GM23338 (cell line): ENCODE measurements at regions not wholly inside any gene's neighbourhood (a gene's known extent, or its start where the extent isn't known, plus 50 kb on each side); places are given as distances from the start of the nearest gene placed in this dataset.
A peak's percentile ranks its signal among the peaks of the same experiment; 100 is the strongest.

ENCODE experiments used
- ATAC-seq: fragments of 200-7000 bp; cut with Tn5 transposase; 3 replicates; pipeline ENCODE4 v1.9.1; 2020
- DNase-seq: peaks from one replicate; pipeline ENCODE4 v3.0.0-alpha.2; 2015; ENCODE audit warnings: low spot score
- H2AFZ ChIP-seq: fragments of 200-600 bp; sonication (generic); 2 replicates; pipeline ENCODE4 v1.8.0; 2016; ENCODE audit warnings: antibody characterized with exemption, mild to moderate bottlenecking, moderate library complexity
- H3F3A ChIP-seq: fragments of 200-600 bp; sonication (generic); replicated peaks from 2 replicates; pipeline ENCODE4 v1.8.0; 2017; ENCODE audit warnings: antibody characterized with exemption, mixed run types, low read depth
- H3K27ac ChIP-seq: fragments of 200-600 bp; sonication (generic); 2 replicates; pipeline ENCODE4 v1.6.1; 2016; ENCODE audit warnings: low read depth
- H3K27me3 ChIP-seq: fragments of 200-600 bp; sonication (generic); 2 replicates; pipeline ENCODE4 v1.8.0; 2016; ENCODE audit warnings: mild to moderate bottlenecking, mixed run types, moderate library complexity; ENCODE audit not compliant: insufficient read depth
- H3K36me3 ChIP-seq: fragments of 200-600 bp; sonication (generic); 2 replicates; pipeline ENCODE4 v1.8.0; 2016; ENCODE audit warnings: mild to moderate bottlenecking; ENCODE audit not compliant: insufficient read depth
- H3K4me1 ChIP-seq: fragments of 200-600 bp; sonication (generic); 2 replicates; pipeline ENCODE4 v1.8.0; 2016; ENCODE audit warnings: mild to moderate bottlenecking, moderate library complexity; ENCODE audit not compliant: insufficient read depth
- H3K4me2 ChIP-seq: fragments of 200-600 bp; sonication (generic); 2 replicates; pipeline ENCODE4 v1.7.1; 2017; ENCODE audit warnings: mixed run types
- H3K4me3 ChIP-seq: fragments of 200-600 bp; sonication (generic); 2 replicates; pipeline ENCODE4 v1.6.1; 2016; ENCODE audit warnings: mixed run types
- H3K79me2 ChIP-seq: fragments of 200-600 bp; sonication (generic); replicated peaks from 2 replicates; pipeline ENCODE4 v1.8.0; 2017; ENCODE audit warnings: mild to moderate bottlenecking; ENCODE audit not compliant: insufficient read depth
- H3K9me2 ChIP-seq: fragments of 200-600 bp; sonication (generic); 2 replicates; pipeline ENCODE4 v1.8.0; 2017; ENCODE audit not compliant: insufficient read depth
- H4K20me1 ChIP-seq: fragments of 200-600 bp; sonication (generic); replicated peaks from 2 replicates; pipeline ENCODE4 v1.8.0; 2017; ENCODE audit warnings: mild to moderate bottlenecking; ENCODE audit not compliant: insufficient read depth
- H3K27ac Mint-ChIP-seq: 2 replicates; pipeline ENCODE4 v1.8.0; 2020; ENCODE audit warnings: inconsistent platforms, mild to moderate bottlenecking, moderate library complexity, mixed read lengths
- H3K27me3 Mint-ChIP-seq: 3 replicates; pipeline ENCODE4 v1.8.0; 2022; ENCODE audit warnings: low read depth, mild to moderate bottlenecking, moderate library complexity, mixed read lengths, inconsistent platforms; ENCODE audit not compliant: insufficient read depth, poor library complexity
- H3K36me3 Mint-ChIP-seq: 3 replicates; pipeline ENCODE4 v1.8.0; 2021; ENCODE audit warnings: low read depth, mild to moderate bottlenecking, inconsistent platforms, moderate library complexity, mixed read lengths
- H3K4me1 Mint-ChIP-seq: 3 replicates; pipeline ENCODE4 v1.8.0; 2020; ENCODE audit warnings: mild to moderate bottlenecking, inconsistent platforms, mixed read lengths
- H3K4me3 Mint-ChIP-seq: 3 replicates; pipeline ENCODE4 v1.8.0; 2021; ENCODE audit warnings: moderate library complexity, mild to moderate bottlenecking, inconsistent platforms, mixed read lengths
- H3K9me3 Mint-ChIP-seq: 3 replicates; pipeline ENCODE4 v1.8.0; 2020; ENCODE audit warnings: moderate library complexity, mild to moderate bottlenecking, inconsistent platforms, mixed read lengths
- EZH2phosphoT487 ChIP-seq: fragments of 200-600 bp; sonication (generic); IDR thresholded peaks from one replicate; pipeline ENCODE4 v1.8.1; 2018; ENCODE audit warnings: antibody characterized with exemption; ENCODE audit not compliant: unreplicated experiment
- JUNB ChIP-seq: IDR thresholded peaks from one replicate; pipeline ENCODE4 v1.6.1; 2016; ENCODE audit warnings: antibody characterized with exemption; ENCODE audit not compliant: unreplicated experiment
- NANOG ChIP-seq: IDR thresholded peaks from 2 replicates; pipeline ENCODE4 v1.6.1; 2016; ENCODE audit warnings: antibody characterized with exemption, borderline replicate concordance
- ZNF114 ChIP-seq: fragments of 250-450 bp; sonication (Bioruptor Pico); IDR thresholded peaks from 2 replicates; pipeline ENCODE4 v1.5.0; 2020; ENCODE audit warnings: mild to moderate bottlenecking, moderate library complexity
- ZNF331 ChIP-seq: fragments of 250-450 bp; sonication (Bioruptor Pico); IDR thresholded peaks from 2 replicates; pipeline ENCODE4 v1.5.0; 2020; ENCODE audit warnings: low read depth, mild to moderate bottlenecking, moderate library complexity
- ZNF462 ChIP-seq: fragments of 250-450 bp; sonication (Bioruptor Pico); IDR thresholded peaks from 2 replicates; pipeline ENCODE4 v1.5.0; 2020; ENCODE audit warnings: mild to moderate bottlenecking, moderate library complexity
- TF ChIP-seq, protein P1 (sequence below): IDR thresholded peaks from 2 replicates; pipeline ENCODE4 v1.6.1; 2016; ENCODE audit warnings: antibody characterized with exemption

GRCh38 chr5:110945874-110946436, 125.6 kb upstream of the TSLP start:
- Mint-ChIP-seq H3K36me3 (no peaks in the 10 kb centered on the region), H3K4me1 (no peaks in the 10 kb centered on the region), H3K9me3 (peaks cover 1% of the 10 kb centered on the region; the same call in 2 of the 3 replicates), H3K27ac (no peak overlapping the region), H3K27me3 (peaks cover 1% of the 10 kb centered on the region), H3K4me3 (no peak overlapping the region)
- no peaks in the 10 kb centered on the region for H3K27me3 ChIP-seq
- no peak overlapping the region; the same call in 1 of the 2 replicates for H2AFZ ChIP-seq
- DNase-seq (no peak), ATAC-seq (no peak)
- no peak for TF ChIP-seq ZNF114
- no peak for TF ChIP-seq ZNF331 (CRISPR knock-in tag)
- no peak for TF ChIP-seq EZH2phosphoT487
- TF ChIP-seq, protein P1, sequence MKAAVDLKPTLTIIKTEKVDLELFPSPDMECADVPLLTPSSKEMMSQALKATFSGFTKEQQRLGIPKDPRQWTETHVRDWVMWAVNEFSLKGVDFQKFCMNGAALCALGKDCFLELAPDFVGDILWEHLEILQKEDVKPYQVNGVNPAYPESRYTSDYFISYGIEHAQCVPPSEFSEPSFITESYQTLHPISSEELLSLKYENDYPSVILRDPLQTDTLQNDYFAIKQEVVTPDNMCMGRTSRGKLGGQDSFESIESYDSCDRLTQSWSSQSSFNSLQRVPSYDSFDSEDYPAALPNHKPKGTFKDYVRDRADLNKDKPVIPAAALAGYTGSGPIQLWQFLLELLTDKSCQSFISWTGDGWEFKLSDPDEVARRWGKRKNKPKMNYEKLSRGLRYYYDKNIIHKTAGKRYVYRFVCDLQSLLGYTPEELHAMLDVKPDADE = no peak
- no peak for TF ChIP-seq NANOG
- H3K4me1 ChIP-seq = no peaks in the 10 kb centered on the region
- H3K27ac ChIP-seq = no peak overlapping the region
- H3K9me2 ChIP-seq = no peaks in the 10 kb centered on the region
- H3F3A ChIP-seq = no peaks in the 10 kb centered on the region
- H3K4me2 ChIP-seq = no peak overlapping the region
- H3K79me2 ChIP-seq = no peaks in the 10 kb centered on the region
- H3K36me3 ChIP-seq = no peaks in the 10 kb centered on the region
- H4K20me1 ChIP-seq = no peaks in the 10 kb centered on the region
- H3K4me3 ChIP-seq = no peak overlapping the region

DNA sequence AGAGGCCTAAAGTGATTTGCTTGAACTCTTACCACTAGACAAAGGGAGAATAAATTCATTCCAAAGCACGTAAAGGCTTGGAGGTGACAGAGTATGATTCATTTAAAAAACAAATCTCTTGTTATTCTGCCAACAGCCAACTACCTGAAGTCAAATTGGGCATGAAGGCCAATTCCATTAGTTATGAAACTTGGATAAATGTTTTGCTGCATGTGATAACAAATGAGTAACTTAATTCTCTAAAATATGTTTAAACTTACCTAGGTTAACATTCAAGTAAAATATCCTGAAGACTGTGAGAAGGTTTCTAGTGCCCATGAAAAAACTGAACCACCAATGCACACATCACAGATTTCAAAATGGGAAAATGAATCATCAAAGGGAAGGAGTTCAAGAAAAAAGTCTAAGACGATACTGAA, 120.1 kb upstream of the TSLP start:
- H3K4me3 Mint-ChIP-seq = no peak overlapping the region
- Histone ChIP-seq H3K9me2 (peaks cover 6% of the 10 kb centered on the region; the same call in 1 of the 2 replicates), H3K27me3 (no peaks in the 10 kb centered on the region), H3K79me2 (no peaks in the 10 kb centered on the region), H3K4me2 (no peak overlapping the region), H3F3A (no peaks in the 10 kb centered on the region), H3K36me3 (no peaks in the 10 kb centered on the region), H3K27ac (no peak overlapping the region), H3K4me1 (no peaks in the 10 kb centered on the region), H2AFZ (no peak overlapping the region), H4K20me1 (no peaks in the 10 kb centered on the region), H3K4me3 (no peak overlapping the region)
- H3K4me1 Mint-ChIP-seq = no peaks in the 10 kb centered on the region
- TF ChIP-seq ZNF331 (CRISPR knock-in tag) = no peak
- H3K9me3 Mint-ChIP-seq = peaks cover 2% of the 10 kb centered on the region; the same call in 2 of the 3 replicates
- DNase-seq = no peak
- H3K27me3 Mint-ChIP-seq = peaks cover 6% of the 10 kb centered on the region
- no peaks in the 10 kb centered on the region for H3K36me3 Mint-ChIP-seq
- ATAC-seq = no peak
- no peak overlapping the region for H3K27ac Mint-ChIP-seq

GRCh38 chr5:110956280-110956912, 115.1 kb upstream of the TSLP start:
- DNase-seq (peak; percentile 5), ATAC-seq (peak; percentile 68)
- Histone ChIP-seq H3F3A (no peaks in the 10 kb centered on the region), H3K79me2 (no peaks in the 10 kb centered on the region), H3K4me2 (no peak overlapping the region), H3K4me3 (no peak overlapping the region), H2AFZ (0 out of 2 replicates have a peak overlapping the region, but pooled peaks have one; percentile 63), H3K9me2 (peaks cover 11% of the 10 kb centered on the region; the same call in 1 of the 2 replicates), H3K27me3 (no peaks in the 10 kb centered on the region), H3K36me3 (no peaks in the 10 kb centered on the region), H3K4me1 (no peaks in the 10 kb centered on the region), H4K20me1 (no peaks in the 10 kb centered on the region), H3K27ac (no peak overlapping the region)
- Mint-ChIP-seq H3K27ac (no peak overlapping the region), H3K4me1 (no peaks in the 10 kb centered on the region; the same call in 2 of the 3 replicates), H3K27me3 (peaks cover 6% of the 10 kb centered on the region), H3K4me3 (no peak overlapping the region), H3K9me3 (no peaks in the 10 kb centered on the region), H3K36me3 (no peaks in the 10 kb centered on the region)
- TF ChIP-seq NANOG = no peak
- TF ChIP-seq JUNB = no peak
- no peak for TF ChIP-seq ZNF331 (CRISPR knock-in tag)
- TF ChIP-seq ZNF462 (CRISPR knock-in tag) = no peak
